ENCODE measurements at regions not wholly inside any gene's neighbourhood (a gene's known extent, or its start where the extent isn't known, plus 50 kb on each side); places are given as distances from the start of the nearest gene placed in this dataset.

GRCh38 chr5:109561447-109561846, 128.3 kb upstream of the MAN2A1 start:
- TF ChIP-seq POLR2A (IDR thresholded peaks at IDR 0.05; ENCODE audit: low read length): no peak
- no peak for TF ChIP-seq GATA1 (IDR thresholded peaks at IDR 0.05; ENCODE audit: low read depth, low read length)

All from erythroblast (primary cell).